DND-41 (cell line): ENCODE measurements at regions not wholly inside any gene's neighbourhood (a gene's known extent, or its start where the extent isn't known, plus 50 kb on each side); places are given as distances from the start of the nearest gene placed in this dataset.

ENCODE experiments used
- ATAC-seq: fragments of 200-7000 bp; cut with Tn5 transposase; 3 replicates; pipeline ENCODE4 v1.9.1; 2021; ENCODE audit warnings: low read depth; ENCODE audit not compliant: insufficient read depth
- DNase-seq: peaks from one replicate; pipeline ENCODE4 v3.0.0-alpha.2; 2020
- H2AFZ ChIP-seq: 2 replicates; pipeline ENCODE4 v1.6.0; 2012; ENCODE audit warnings: low read depth, low read length
- H3K27ac ChIP-seq: 2 replicates; pipeline ENCODE4 v1.5.1; 2012; ENCODE audit warnings: low read length, inconsistent platforms
- H3K27me3 ChIP-seq: fragments of 200-600 bp; sonication (generic); 2 replicates; pipeline ENCODE4 v1.6.0; 2012; ENCODE audit warnings: low read length, mild to moderate bottlenecking, inconsistent platforms; ENCODE audit not compliant: insufficient read depth, poor library complexity
- H3K36me3 ChIP-seq: 2 replicates; pipeline ENCODE4 v1.5.1; 2012; ENCODE audit warnings: low read length, inconsistent platforms; ENCODE audit not compliant: insufficient read depth
- H3K4me1 ChIP-seq: 2 replicates; pipeline ENCODE4 v1.5.1; 2012; ENCODE audit warnings: mild to moderate bottlenecking, low read length; ENCODE audit not compliant: insufficient read depth
- H3K4me2 ChIP-seq: 2 replicates; pipeline ENCODE4 v1.6.0; 2012; ENCODE audit warnings: mild to moderate bottlenecking, moderate library complexity, low read length, inconsistent platforms; ENCODE audit not compliant: insufficient read depth
- H3K4me3 ChIP-seq, 2 experiments: fragments of 200-600 bp in 1 of 2; shearing (Covaris generic) in 1 of 2; 2 replicates each; pipeline ENCODE4 v1.5.1; 2012 to 2016; ENCODE audit warnings: inconsistent platforms in 2 of 2, low read length in 2 of 2, mild to moderate bottlenecking in 2 of 2, low read depth in 1 of 2, moderate library complexity in 1 of 2
- H3K79me2 ChIP-seq: 2 replicates; pipeline ENCODE4 v1.6.0; 2012; ENCODE audit warnings: low read length, inconsistent platforms; ENCODE audit not compliant: insufficient read depth
- H3K9ac ChIP-seq: 2 replicates; pipeline ENCODE4 v1.6.0; 2012; ENCODE audit warnings: low read depth, mild to moderate bottlenecking, inconsistent platforms, low read length, moderate library complexity
- H3K9me3 ChIP-seq: 2 replicates; pipeline ENCODE4 v1.5.1; 2012; ENCODE audit warnings: low read length, moderate library complexity, mild to moderate bottlenecking, inconsistent platforms; ENCODE audit not compliant: insufficient read depth, severe bottlenecking
- H4K20me1 ChIP-seq: 2 replicates; pipeline ENCODE4 v1.6.0; 2012; ENCODE audit warnings: low read length; ENCODE audit not compliant: insufficient read depth
- EZH2 ChIP-seq: IDR thresholded peaks from 3 replicates; pipeline ENCODE4 v1.6.1; 2012; ENCODE audit warnings: borderline replicate concordance, low read depth, mild to moderate bottlenecking, moderate library complexity, low read length, inconsistent platforms; ENCODE audit not compliant: severe bottlenecking
- TF ChIP-seq, protein P1 (sequence below): IDR thresholded peaks from 2 replicates; pipeline ENCODE4 v1.5.1; 2012; ENCODE audit warnings: borderline replicate concordance, low read length, moderate library complexity, mild to moderate bottlenecking; ENCODE audit not compliant: poor library complexity, severe bottlenecking; ENCODE audit errors: extremely low read depth

DNA sequence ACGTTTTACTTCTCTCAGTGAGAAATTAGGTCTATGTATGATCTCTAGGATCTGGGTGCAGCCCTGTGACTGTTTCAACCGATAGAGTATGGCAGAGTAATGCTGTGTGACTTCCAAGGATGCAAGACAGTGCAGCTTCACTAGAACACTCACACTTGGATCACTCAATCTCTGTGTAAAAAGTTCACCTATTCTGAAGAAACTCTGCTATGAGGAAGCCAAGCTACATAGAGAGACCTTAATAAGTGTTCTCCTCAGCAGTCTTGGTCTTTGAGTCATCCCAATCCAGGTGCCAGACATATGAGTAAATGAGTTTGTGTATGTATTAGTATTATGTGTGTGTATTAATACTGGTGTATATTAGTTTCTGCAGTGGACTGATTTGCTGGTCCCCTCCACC lies 335.0 kb downstream of the NR4A2 start:
- no peak overlapping the region for H2AFZ ChIP-seq
- no peaks in the 10 kb centered on the region for H3K4me1 ChIP-seq
- H3K4me3 ChIP-seq, result no peak overlapping the region
- H3K27me3 ChIP-seq, result no peaks in the 10 kb centered on the region
- TF ChIP-seq, protein P1, sequence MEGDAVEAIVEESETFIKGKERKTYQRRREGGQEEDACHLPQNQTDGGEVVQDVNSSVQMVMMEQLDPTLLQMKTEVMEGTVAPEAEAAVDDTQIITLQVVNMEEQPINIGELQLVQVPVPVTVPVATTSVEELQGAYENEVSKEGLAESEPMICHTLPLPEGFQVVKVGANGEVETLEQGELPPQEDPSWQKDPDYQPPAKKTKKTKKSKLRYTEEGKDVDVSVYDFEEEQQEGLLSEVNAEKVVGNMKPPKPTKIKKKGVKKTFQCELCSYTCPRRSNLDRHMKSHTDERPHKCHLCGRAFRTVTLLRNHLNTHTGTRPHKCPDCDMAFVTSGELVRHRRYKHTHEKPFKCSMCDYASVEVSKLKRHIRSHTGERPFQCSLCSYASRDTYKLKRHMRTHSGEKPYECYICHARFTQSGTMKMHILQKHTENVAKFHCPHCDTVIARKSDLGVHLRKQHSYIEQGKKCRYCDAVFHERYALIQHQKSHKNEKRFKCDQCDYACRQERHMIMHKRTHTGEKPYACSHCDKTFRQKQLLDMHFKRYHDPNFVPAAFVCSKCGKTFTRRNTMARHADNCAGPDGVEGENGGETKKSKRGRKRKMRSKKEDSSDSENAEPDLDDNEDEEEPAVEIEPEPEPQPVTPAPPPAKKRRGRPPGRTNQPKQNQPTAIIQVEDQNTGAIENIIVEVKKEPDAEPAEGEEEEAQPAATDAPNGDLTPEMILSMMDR, result no peak
- TF ChIP-seq EZH2, result no peak
- DNase-seq, result no peak
- H3K27ac ChIP-seq, result no peak overlapping the region
- H3K4me2 ChIP-seq, result no peak overlapping the region
- H4K20me1 ChIP-seq, result no peaks in the 10 kb centered on the region
- no peaks in the 10 kb centered on the region for H3K79me2 ChIP-seq
- H3K36me3 ChIP-seq, result no peaks in the 10 kb centered on the region
- H3K9ac ChIP-seq, result no peak overlapping the region
- ATAC-seq, result no peak
- H3K9me3 ChIP-seq, result no peaks in the 10 kb centered on the region

DNA sequence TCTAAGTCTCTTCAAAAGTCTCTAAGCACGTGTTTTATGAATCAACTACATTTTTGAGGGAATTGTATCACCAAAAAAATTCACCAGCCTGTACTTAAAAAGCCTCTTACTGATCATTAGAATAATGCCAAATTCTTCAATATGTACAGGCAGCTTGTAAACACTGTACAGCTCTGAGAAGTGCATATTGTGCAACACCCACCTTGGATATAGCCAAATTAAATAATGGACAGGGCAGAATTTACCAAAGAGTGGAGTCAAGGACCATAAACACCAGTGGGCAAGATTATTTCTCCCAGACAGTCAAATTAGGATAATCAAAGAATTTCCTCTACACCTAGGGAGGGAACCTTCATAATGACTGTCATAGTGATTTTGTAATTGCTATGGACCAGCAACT lies 338.2 kb downstream of the NR4A2 start:
- TF ChIP-seq, protein P1, result no peak
- no peak for TF ChIP-seq EZH2

DNA sequence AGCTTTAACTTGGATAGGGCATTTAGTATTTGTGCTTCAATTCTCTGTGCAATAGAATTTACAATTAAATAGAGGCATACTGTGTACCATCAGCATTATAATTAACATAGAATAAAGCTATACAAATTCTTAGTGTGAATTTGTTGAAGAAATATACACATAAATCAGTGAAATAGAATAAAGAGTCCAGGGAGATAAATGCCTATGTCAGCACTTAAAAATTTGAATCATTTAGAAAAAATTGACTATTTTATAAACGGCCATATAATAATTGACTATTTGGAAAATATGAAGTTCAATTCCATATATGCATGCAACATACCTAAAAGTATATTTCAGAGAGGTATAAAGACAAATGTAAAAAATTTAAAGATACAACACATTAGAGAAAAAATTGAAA lies 348.7 kb downstream of the NR4A2 start:
- Histone ChIP-seq H3K9ac (no peak overlapping the region), H3K4me1 (no peaks in the 10 kb centered on the region), H3K4me2 (no peak overlapping the region), H3K27me3 (no peaks in the 10 kb centered on the region), H3K27ac (no peak overlapping the region), H4K20me1 (no peaks in the 10 kb centered on the region), H3K79me2 (no peaks in the 10 kb centered on the region), H2AFZ (no peak overlapping the region), H3K9me3 (no peaks in the 10 kb centered on the region), H3K4me3 (no peak overlapping the region), H3K36me3 (no peaks in the 10 kb centered on the region)
- DNase-seq (no peak), ATAC-seq (no peak)
- TF ChIP-seq, protein P1, result no peak
- TF ChIP-seq EZH2, result no peak

More for the DNA sequence above, 338.2 kb downstream of the NR4A2 start:
- Histone ChIP-seq H3K9me3 (no peaks in the 10 kb centered on the region), H2AFZ (no peak overlapping the region), H3K4me3 (no peak overlapping the region), H3K27ac (no peak overlapping the region), H3K36me3 (no peaks in the 10 kb centered on the region), H3K4me2 (no peak overlapping the region), H3K4me1 (no peaks in the 10 kb centered on the region), H3K79me2 (no peaks in the 10 kb centered on the region), H3K9ac (no peak overlapping the region), H4K20me1 (no peaks in the 10 kb centered on the region), H3K27me3 (no peaks in the 10 kb centered on the region)
- no peak for ATAC-seq
- no peak for DNase-seq

DNA sequence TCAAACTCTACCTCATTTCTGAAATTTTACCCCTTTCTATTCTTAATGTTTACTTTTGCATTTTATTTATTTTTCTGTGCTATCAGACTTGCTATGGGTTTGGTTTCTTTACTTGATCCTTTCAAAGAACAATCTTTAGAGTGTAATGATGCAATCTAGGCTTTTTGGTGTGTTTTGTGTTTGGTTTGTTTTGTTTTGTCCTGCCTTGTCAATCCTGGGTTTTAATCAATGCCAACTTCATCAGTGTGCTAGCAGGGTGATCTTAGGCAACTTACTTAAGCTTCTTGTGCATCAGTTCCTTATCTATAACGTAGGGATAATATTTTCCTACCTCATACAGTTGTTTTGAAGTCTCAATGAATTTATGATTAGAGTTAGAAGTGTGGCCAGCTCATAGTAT lies 350.4 kb downstream of the NR4A2 start:
- TF ChIP-seq, protein P1, result no peak
- no peak for TF ChIP-seq EZH2
- Histone ChIP-seq H3K79me2 (no peaks in the 10 kb centered on the region), H3K27ac (no peak overlapping the region), H3K4me1 (no peaks in the 10 kb centered on the region), H4K20me1 (no peaks in the 10 kb centered on the region), H3K36me3 (no peaks in the 10 kb centered on the region), H2AFZ (0 out of 2 replicates have a peak overlapping the region, but pooled peaks have one; percentile 8), H3K4me3 (no peak overlapping the region), H3K9me3 (no peaks in the 10 kb centered on the region), H3K27me3 (no peaks in the 10 kb centered on the region), H3K4me2 (no peak overlapping the region), H3K9ac (no peak overlapping the region)
- ATAC-seq, result no peak
- DNase-seq, result no peak
